HCT116 (cell line): ENCODE measurements at regions not wholly inside any gene's neighbourhood (a gene's known extent, or its start where the extent isn't known, plus 50 kb on each side); places are given as distances from the start of the nearest gene placed in this dataset.

Source experiments
- ATAC-seq: fragments of 200-7000 bp; cut with Tn5 transposase; 2 replicates; pipeline ENCODE4 v1.9.1; 2020; ENCODE audit warnings: mild to moderate bottlenecking, moderate library complexity
- BruUV-seq: library from RNA; stranded (reverse); fragments of 400-500 nt; replicated peaks from 2 replicates; lab custom pipeline; 2021; lab: Mats Ljungman, UMichigan
- CTCF ChIA-PET: fragments of 300-600 bp; sonication (Branson Sonifier 250); formaldehyde crosslinking; loops from one replicate; lab custom pipeline; 2021; ENCODE audit warnings: antibody characterized with exemption; lab: Charles Lee
- POLR2A ChIA-PET: fragments of 300-600, 350-600 bp; sonication (Branson Sonifier 250); formaldehyde crosslinking; loops from one replicate; lab custom pipeline; 2021; ENCODE audit warnings: antibody characterized with exemption; lab: Charles Lee
- RAD21 ChIA-PET, 2 experiments: fragments of 300-600 bp; sonication (Branson Sonifier 250); formaldehyde crosslinking; loops; one replicate each; lab custom pipeline; 2023; ENCODE audit warnings: low total read pairs in 2 of 2; ENCODE audit not compliant: uncharacterized antibody in 2 of 2, unreplicated experiment in 2 of 2, low non-redundant PET in 1 of 2; lab: Charles Lee
- DNase-seq: peaks from one replicate; pipeline ENCODE4 v3.0.0-alpha.2; 2010; ENCODE audit warnings: low read depth, low spot score
- H2AFZ ChIP-seq: fragments of 200-600 bp; shearing (Covaris generic), sonication (generic); 2 replicates; pipeline ENCODE4 v1.6.1; 2017; ENCODE audit warnings: low read depth, mixed run types, mixed read lengths, antibody characterized with exemption, low read length; ENCODE audit not compliant: poor library complexity, severe bottlenecking
- H3K27ac ChIP-seq: 2 replicates; pipeline ENCODE4 v1.5.1; 2012; ENCODE audit warnings: low read depth, low read length
- H3K27me3 ChIP-seq: fragments of 200-600 bp; sonication (generic); 2 replicates; pipeline ENCODE4 v1.6.1; 2016; ENCODE audit warnings: mixed run types, low read length, mixed read lengths; ENCODE audit not compliant: insufficient read depth
- H3K36me3 ChIP-seq, 2 experiments: fragments of 200-500 bp in 1 of 2; fragments of 200-600 bp in 1 of 2; sonication (Bioruptor generic) in 1 of 2; sonication (generic) in 1 of 2; 2 replicates each; pipeline versions ENCODE4 v1.5.1 to v1.6.1; 2014 to 2016; ENCODE audit warnings: low read length in 2 of 2, inconsistent platforms in 1 of 2, mixed read lengths in 1 of 2, mixed run types in 1 of 2; ENCODE audit not compliant: insufficient read depth in 2 of 2, control insufficient read depth in 1 of 2
- H3K4me1 ChIP-seq, 2 experiments: fragments of 200-600 bp in 1 of 2; sonication (generic) in 1 of 2; 2 replicates each; pipeline versions ENCODE4 v1.5.1 to v1.6.1; 2012 to 2017; ENCODE audit warnings: low read length in 2 of 2, inconsistent platforms in 1 of 2, mild to moderate bottlenecking in 1 of 2, mixed read lengths in 1 of 2, mixed run types in 1 of 2, moderate library complexity in 1 of 2; ENCODE audit not compliant: insufficient read depth in 2 of 2, control insufficient read depth in 1 of 2
- H3K4me2 ChIP-seq: fragments of 200-600 bp; sonication (generic); 2 replicates; pipeline ENCODE4 v1.6.1; 2017; ENCODE audit warnings: mixed run types, low read length, mixed read lengths
- H3K4me3 ChIP-seq, 2 experiments: fragments of 200-600 bp in 1 of 2; sonication (generic) in 1 of 2; replicated peaks in 1 of 2; 2 replicates each; pipeline ENCODE4 v1.5.1; 2011 to 2016; ENCODE audit warnings: low read length in 2 of 2, control low read depth in 1 of 2, low read depth in 1 of 2, mild to moderate bottlenecking in 1 of 2, mixed read lengths in 1 of 2, mixed run types in 1 of 2
- H3K79me2 ChIP-seq: fragments of 200-600 bp; sonication (generic); 2 replicates; pipeline ENCODE4 v1.6.1; 2017; ENCODE audit warnings: mild to moderate bottlenecking, mixed run types, low read length, moderate library complexity, mixed read lengths; ENCODE audit not compliant: insufficient read depth
- H3K9ac ChIP-seq: fragments of 200-600 bp; sonication (generic); 2 replicates; pipeline ENCODE4 v1.6.1; 2016; ENCODE audit warnings: low read length, mixed read lengths
- H3K9me2 ChIP-seq: fragments of 200-600 bp; sonication (generic), shearing (Covaris generic); 2 replicates; pipeline ENCODE4 v1.6.1; 2017; ENCODE audit warnings: mixed run types, mild to moderate bottlenecking, moderate library complexity; ENCODE audit not compliant: insufficient read depth
- H3K9me3 ChIP-seq, 2 experiments: fragments of 200-500 bp in 1 of 2; fragments of 200-600 bp in 1 of 2; sonication (Bioruptor generic) in 1 of 2; sonication (generic) in 1 of 2; 2 replicates each; pipeline ENCODE4 v1.6.1; 2014 to 2017; ENCODE audit warnings: low read length in 2 of 2, mixed read lengths in 2 of 2, inconsistent platforms in 1 of 2, low read depth in 1 of 2, mild to moderate bottlenecking in 1 of 2, mixed run types in 1 of 2, moderate library complexity in 1 of 2; ENCODE audit not compliant: control insufficient read depth in 1 of 2, insufficient read depth in 1 of 2
- H4K20me1 ChIP-seq: fragments of 200-600 bp; sonication (generic), shearing (Covaris generic); 2 replicates; pipeline ENCODE4 v1.6.1; 2017; ENCODE audit warnings: mixed run types, mild to moderate bottlenecking, moderate library complexity; ENCODE audit not compliant: insufficient read depth
- CEBPB ChIP-seq: IDR thresholded peaks from 2 replicates; pipeline ENCODE4 v1.6.1; 2012; ENCODE audit warnings: low read depth
- ELF1 ChIP-seq: IDR thresholded peaks from 2 replicates; pipeline ENCODE4 v1.6.1; 2012; ENCODE audit warnings: low read depth, borderline replicate concordance
- MAX ChIP-seq: IDR thresholded peaks from 2 replicates; pipeline ENCODE4 v1.6.1; 2012
- POLR2A ChIP-seq: IDR thresholded peaks from 2 replicates; pipeline ENCODE4 v1.7.0; 2011; ENCODE audit warnings: borderline replicate concordance; ENCODE audit not compliant: insufficient read depth, insufficient read length; ENCODE audit errors: extremely low read depth
- POLR2AphosphoS5 ChIP-seq: IDR thresholded peaks from 2 replicates; pipeline ENCODE4 v1.6.1; 2011; ENCODE audit warnings: mild to moderate bottlenecking, low read depth, low read length, moderate library complexity
- RAD21 ChIP-seq: IDR thresholded peaks from 2 replicates; pipeline ENCODE4 v1.6.1; 2012; ENCODE audit warnings: low read depth, mild to moderate bottlenecking
- REST ChIP-seq: IDR thresholded peaks from 2 replicates; pipeline ENCODE4 v1.6.1; 2012; ENCODE audit warnings: low read depth
- SIN3A ChIP-seq: IDR thresholded peaks from 2 replicates; pipeline ENCODE4 v1.6.1; 2012; ENCODE audit warnings: low read depth
- YY1 ChIP-seq: IDR thresholded peaks from 2 replicates; pipeline ENCODE4 v1.6.1; 2011; ENCODE audit warnings: low read length, low read depth, moderate library complexity, mild to moderate bottlenecking; ENCODE audit not compliant: insufficient replicate concordance; ENCODE audit errors: extremely low read depth
- ZFX ChIP-seq: fragments of 450-650 bp; IDR thresholded peaks from 2 replicates; pipeline ENCODE4 v1.6.1; 2017
- intact Hi-C: fragments of 100-400 bp; cut with micrococcal nuclease; formaldehyde crosslinking; loops from 2 replicates; pipeline ENCODE4 v1.10.0; 2022
- TF ChIP-seq, protein P1 (sequence below): IDR thresholded peaks from 2 replicates; pipeline ENCODE4 v1.6.1; 2011; ENCODE audit warnings: mild to moderate bottlenecking, low read length, moderate library complexity; ENCODE audit not compliant: insufficient replicate concordance; ENCODE audit errors: extremely low read depth

GRCh38 chr18:29174891-29175290, 998.0 kb upstream of the CDH2 start:
- ChIA-PET POLR2A (no interaction called here), CTCF (no interaction called here), RAD21 (no interaction called here)
- no peak for TF ChIP-seq REST
- TF ChIP-seq RAD21, result no peak
- H3K4me1 ChIP-seq, result peaks cover 0 to 10% of the 10 kb centered on the region in 2 experiments; a peak in 2 of 4 replicates
- no peak overlapping the region for H2AFZ ChIP-seq
- ATAC-seq (no peak), DNase-seq (no peak)
- no peaks in the 10 kb centered on the region for H3K9me2 ChIP-seq
- no peaks in the 10 kb centered on the region for H3K27me3 ChIP-seq
- no peaks in the 10 kb centered on the region for H3K79me2 ChIP-seq
- intact Hi-C loops, result no loop called here
- no peak overlapping the region for H3K4me2 ChIP-seq
- H3K36me3 ChIP-seq, result no peaks in the 10 kb centered on the region
- H4K20me1 ChIP-seq, result no peaks in the 10 kb centered on the region
- no peaks in the 10 kb centered on the region for H3K9me3 ChIP-seq
- no peak overlapping the region for H3K9ac ChIP-seq
- no peak overlapping the region for H3K27ac ChIP-seq
- BruUV-seq, result no TSS peak
- no peak overlapping the region for H3K4me3 ChIP-seq

DNA sequence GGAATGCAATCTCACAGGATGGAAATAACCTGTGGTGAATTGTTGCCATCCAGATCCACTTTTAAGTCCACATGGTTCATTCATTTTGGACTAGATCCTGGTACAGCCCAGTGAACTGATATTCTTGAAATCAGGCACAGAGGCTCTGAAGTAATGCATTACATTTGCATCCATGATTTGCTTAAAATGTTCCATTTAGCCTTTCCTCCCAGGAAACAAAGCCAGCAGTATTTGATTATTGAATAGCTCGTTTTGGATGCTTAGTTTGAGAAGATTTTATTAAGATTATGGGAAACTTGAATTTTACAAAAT, 995.8 kb upstream of the CDH2 start:
- H3K27ac ChIP-seq, result no peak overlapping the region
- DNase-seq (no peak), ATAC-seq (no peak)
- no TSS peak for BruUV-seq
- no peaks in the 10 kb centered on the region for H3K9me2 ChIP-seq
- H3K4me2 ChIP-seq, result no peak overlapping the region
- CTCF ChIA-PET, result no interaction called here
- RAD21 ChIA-PET, result no interaction called here
- H3K9me3 ChIP-seq, result no peaks in the 10 kb centered on the region
- POLR2A ChIA-PET, result no interaction called here
- no peaks in the 10 kb centered on the region for H3K27me3 ChIP-seq
- no peaks in the 10 kb centered on the region for H3K36me3 ChIP-seq
- no peak overlapping the region for H2AFZ ChIP-seq
- no peaks in the 10 kb centered on the region for H3K79me2 ChIP-seq
- intact Hi-C loops, result no loop called here
- H3K4me1 ChIP-seq, result peaks cover 0 to 10% of the 10 kb centered on the region in 2 experiments; a peak in 2 of 4 replicates
- H3K9ac ChIP-seq, result no peak overlapping the region
- H4K20me1 ChIP-seq, result no peaks in the 10 kb centered on the region
- H3K4me3 ChIP-seq, result no peak overlapping the region
- no peak for TF ChIP-seq ZFX
- no peak for TF ChIP-seq CEBPB
- TF ChIP-seq POLR2AphosphoS5, result no peak
- no peak for TF ChIP-seq REST
- no peak for TF ChIP-seq SIN3A
- no peak for TF ChIP-seq ELF1
- TF ChIP-seq YY1, result no peak
- TF ChIP-seq POLR2A, result no peak
- TF ChIP-seq MAX, result no peak
- TF ChIP-seq, protein P1, sequence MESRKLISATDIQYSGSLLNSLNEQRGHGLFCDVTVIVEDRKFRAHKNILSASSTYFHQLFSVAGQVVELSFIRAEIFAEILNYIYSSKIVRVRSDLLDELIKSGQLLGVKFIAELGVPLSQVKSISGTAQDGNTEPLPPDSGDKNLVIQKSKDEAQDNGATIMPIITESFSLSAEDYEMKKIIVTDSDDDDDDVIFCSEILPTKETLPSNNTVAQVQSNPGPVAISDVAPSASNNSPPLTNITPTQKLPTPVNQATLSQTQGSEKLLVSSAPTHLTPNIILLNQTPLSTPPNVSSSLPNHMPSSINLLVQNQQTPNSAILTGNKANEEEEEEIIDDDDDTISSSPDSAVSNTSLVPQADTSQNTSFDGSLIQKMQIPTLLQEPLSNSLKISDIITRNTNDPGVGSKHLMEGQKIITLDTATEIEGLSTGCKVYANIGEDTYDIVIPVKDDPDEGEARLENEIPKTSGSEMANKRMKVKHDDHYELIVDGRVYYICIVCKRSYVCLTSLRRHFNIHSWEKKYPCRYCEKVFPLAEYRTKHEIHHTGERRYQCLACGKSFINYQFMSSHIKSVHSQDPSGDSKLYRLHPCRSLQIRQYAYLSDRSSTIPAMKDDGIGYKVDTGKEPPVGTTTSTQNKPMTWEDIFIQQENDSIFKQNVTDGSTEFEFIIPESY, result no peak
